Ascending aorta (tissue), 2 donors: ENCODE measurements at regions not wholly inside any gene's neighbourhood (a gene's known extent, or its start where the extent isn't known, plus 50 kb on each side); places are given as distances from the start of the nearest gene placed in this dataset.

Source experiments
- DNase-seq, 2 donors: peaks; one replicate each; pipeline ENCODE4 v3.0.0-alpha.2; 2019; ENCODE audit warnings: low spot score in 2 of 2
- H3K27ac ChIP-seq, 2 donors: fragments of 200-600 bp; sonication (generic); one replicate each; pipeline ENCODE4 v1.5.1; 2016 to 2017; ENCODE audit warnings: mild to moderate bottlenecking in 1 of 2
- H3K27me3 ChIP-seq: fragments of 200-600 bp; sonication (generic); one replicate; pipeline ENCODE4 v1.5.1; 2017
- H3K36me3 ChIP-seq, 2 donors: fragments of 200-600 bp; sonication (generic); one replicate each; pipeline ENCODE4 v1.5.1; 2016
- H3K4me1 ChIP-seq, 2 donors: fragments of 200-600 bp; sonication (generic); one replicate each; pipeline ENCODE4 v1.5.1; 2016 to 2017; ENCODE audit warnings: mild to moderate bottlenecking in 1 of 2
- H3K4me3 ChIP-seq, 2 donors: fragments of 200-600 bp; sonication (generic); one replicate each; pipeline ENCODE4 v1.5.1; 2016 to 2017; ENCODE audit warnings: mild to moderate bottlenecking in 1 of 2
- H3K9me3 ChIP-seq, 2 donors: fragments of 200-600 bp; sonication (generic); one replicate each; pipeline ENCODE4 v1.5.1; 2016
- CTCF ChIP-seq, 3 experiments: fragments of 200-600 bp in 2 of 3; fragments of 450-650 bp in 1 of 3; sonication (generic) in 2 of 3; IDR thresholded peaks; one replicate each; pipeline ENCODE4 v1.5.1; 2016 to 2019; ENCODE audit warnings: antibody characterized with exemption in 3 of 3, mild to moderate bottlenecking in 1 of 3, moderate library complexity in 1 of 3
- intact Hi-C: fragments of 100-400 bp; cut with DNase I; formaldehyde crosslinking; loops from one replicate; pipeline ENCODE4 v1.15.1; 2023

- Histone ChIP-seq H3K27ac (no peak overlapping the region), H3K9me3 (no peaks in the 10 kb centered on the region), H3K27me3 (no peaks in the 10 kb centered on the region), H3K36me3 (no peaks in the 10 kb centered on the region), H3K4me3 (no peak overlapping the region), H3K4me1 (no peaks in the 10 kb centered on the region)
- peak in 1 of 2 donors; percentile 39 for DNase-seq
- TF ChIP-seq CTCF (IDR thresholded peaks at IDR 0.05): no peak
- intact Hi-C loops: no loop called here
Observed at GRCh38 chr10:110436554-110437350, 61.0 kb upstream of the DUSP5 start.

GRCh38 chr10:110437351-110437605 is 60.4 kb upstream of the DUSP5 start:
- Histone ChIP-seq H3K27ac (no peak overlapping the region), H3K4me3 (no peak overlapping the region), H3K4me1 (no peaks in the 10 kb centered on the region), H3K27me3 (no peaks in the 10 kb centered on the region), H3K36me3 (no peaks in the 10 kb centered on the region), H3K9me3 (no peaks in the 10 kb centered on the region)
- no peak for TF ChIP-seq CTCF (IDR thresholded peaks at IDR 0.05)
- intact Hi-C loops: no loop called here
- DNase-seq: peak in 1 of 2 donors; percentile 41

DNA sequence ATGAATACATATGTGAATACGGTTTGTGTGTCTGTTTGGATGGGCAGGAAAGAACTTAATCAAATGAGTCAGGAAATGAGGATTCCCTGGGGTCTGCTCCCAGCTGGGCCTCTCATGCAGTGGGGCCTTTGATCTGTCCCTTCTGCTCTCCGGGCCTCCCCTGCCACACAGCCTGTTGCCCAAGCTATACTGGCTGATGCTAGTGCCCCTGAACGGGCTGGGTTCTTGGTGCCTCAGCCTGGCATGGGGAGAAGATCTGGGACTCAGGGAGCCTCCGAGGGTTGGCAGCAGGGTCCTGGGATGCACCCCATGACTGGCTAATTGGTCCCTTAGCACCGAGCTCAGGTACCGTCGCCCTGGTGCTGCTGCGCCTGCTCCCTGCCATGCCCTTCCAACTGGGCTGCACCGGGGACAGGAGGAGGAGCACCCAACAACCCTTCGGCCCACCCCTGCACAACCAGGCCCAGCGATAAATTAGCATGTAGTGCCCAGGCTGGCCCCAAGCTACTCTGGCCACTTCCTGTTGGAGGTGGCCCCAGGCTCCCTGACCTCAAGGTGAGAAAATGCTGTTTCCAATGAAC is 59.9 kb upstream of the DUSP5 start:
- DNase-seq: peak in 1 of 2 donors; percentile 45

DNA sequence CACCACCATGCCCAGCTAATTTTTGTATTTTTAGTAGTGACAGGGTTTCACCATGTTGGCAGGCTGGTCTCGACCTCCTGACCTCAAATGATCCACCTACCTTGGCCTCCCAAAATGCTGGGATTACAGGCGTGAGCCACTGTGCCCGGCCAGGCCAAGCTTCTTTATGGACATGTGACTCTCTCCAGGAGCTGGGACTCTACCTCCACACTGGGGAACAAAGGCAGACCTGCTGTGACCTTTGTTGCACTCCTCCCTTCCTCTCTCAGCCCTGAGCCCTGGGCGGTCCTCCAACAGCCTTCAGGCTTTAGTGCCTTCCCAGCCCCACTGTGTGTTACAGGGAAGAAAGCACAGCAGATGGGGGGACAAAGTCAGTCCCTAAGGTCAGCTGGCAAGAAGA is 55.0 kb upstream of the DUSP5 start:
- DNase-seq: peak in 1 of 2 donors; percentile 40
- no peaks in the 10 kb centered on the region for H3K4me1 ChIP-seq
- H3K36me3 ChIP-seq: no peaks in the 10 kb centered on the region
- H3K9me3 ChIP-seq: no peaks in the 10 kb centered on the region
- intact Hi-C loops: no loop called here
- H3K4me3 ChIP-seq: no peak overlapping the region
- TF ChIP-seq CTCF (IDR thresholded peaks at IDR 0.05): no peak
- H3K27me3 ChIP-seq: no peaks in the 10 kb centered on the region
- no peak overlapping the region for H3K27ac ChIP-seq

More for the DNA sequence above, 59.9 kb upstream of the DUSP5 start:
- TF ChIP-seq CTCF (IDR thresholded peaks at IDR 0.05): no peak
- no peak overlapping the region for H3K27ac ChIP-seq
- no peaks in the 10 kb centered on the region for H3K27me3 ChIP-seq
- intact Hi-C loops: no loop called here
- H3K4me1 ChIP-seq: no peaks in the 10 kb centered on the region
- no peak overlapping the region for H3K4me3 ChIP-seq
- no peaks in the 10 kb centered on the region for H3K36me3 ChIP-seq
- no peaks in the 10 kb centered on the region for H3K9me3 ChIP-seq

GRCh38 chr10:110443239-110444003 is 54.3 kb upstream of the DUSP5 start:
- peak in 1 of 2 donors; percentile 50 for DNase-seq
- no peak for TF ChIP-seq CTCF (IDR thresholded peaks at IDR 0.05)
- Histone ChIP-seq H3K9me3 (no peaks in the 10 kb centered on the region), H3K27me3 (no peaks in the 10 kb centered on the region), H3K4me3 (no peak overlapping the region), H3K27ac (no peak overlapping the region), H3K36me3 (no peaks in the 10 kb centered on the region), H3K4me1 (no peaks in the 10 kb centered on the region)
- intact Hi-C loops: no loop called here
